Calu3 (cell line): ENCODE measurements at regions not wholly inside any gene's neighbourhood (a gene's known extent, or its start where the extent isn't known, plus 50 kb on each side); places are given as distances from the start of the nearest gene placed in this dataset.

ENCODE experiments used
- BruUV-seq: library from RNA; stranded (reverse); fragments of 400-500 nt; replicated peaks from 2 replicates; lab custom pipeline; 2021; lab: Mats Ljungman, UMichigan
- CTCF ChIA-PET: fragments of 300-600 bp; sonication (Branson Sonifier 250); formaldehyde crosslinking; loops from one replicate; lab custom pipeline; 2022; ENCODE audit warnings: antibody characterized with exemption; lab: Charles Lee
- DNase-seq: peaks from one replicate; pipeline ENCODE4 v3.0.0; 2022
- H3K27ac Mint-ChIP-seq: one replicate; pipeline ENCODE4 v1.8.0; 2022; ENCODE audit warnings: mixed read lengths; ENCODE audit not compliant: unreplicated experiment
- H3K27me3 Mint-ChIP-seq: one replicate; pipeline ENCODE4 v1.8.0; 2022; ENCODE audit warnings: mixed read lengths; ENCODE audit not compliant: unreplicated experiment
- H3K36me3 Mint-ChIP-seq: one replicate; pipeline ENCODE4 v1.8.0; 2022; ENCODE audit warnings: mild to moderate bottlenecking, moderate library complexity, mixed read lengths; ENCODE audit not compliant: insufficient read depth, unreplicated experiment
- H3K4me1 Mint-ChIP-seq: one replicate; pipeline ENCODE4 v1.8.0; 2022; ENCODE audit warnings: mild to moderate bottlenecking, low read depth, mixed read lengths; ENCODE audit not compliant: unreplicated experiment
- H3K4me3 Mint-ChIP-seq: one replicate; pipeline ENCODE4 v1.8.0; 2022; ENCODE audit warnings: mild to moderate bottlenecking, low read depth, moderate library complexity, mixed read lengths; ENCODE audit not compliant: unreplicated experiment
- H3K9me3 Mint-ChIP-seq: one replicate; pipeline ENCODE4 v1.8.0; 2022; ENCODE audit warnings: low read depth, mixed read lengths; ENCODE audit not compliant: unreplicated experiment
- intact Hi-C: fragments of 100-400 bp; cut with micrococcal nuclease; formaldehyde crosslinking; loops from one replicate; pipeline ENCODE4 v1.10.0; 2022; ENCODE audit not compliant: unreplicated experiment
- TF ChIP-seq, protein P1 (sequence below): fragments of 200-600 bp; IDR thresholded peaks from one replicate; pipeline ENCODE4 v1.8.0; 2022; ENCODE audit warnings: antibody characterized with exemption; ENCODE audit not compliant: unreplicated experiment

DNA sequence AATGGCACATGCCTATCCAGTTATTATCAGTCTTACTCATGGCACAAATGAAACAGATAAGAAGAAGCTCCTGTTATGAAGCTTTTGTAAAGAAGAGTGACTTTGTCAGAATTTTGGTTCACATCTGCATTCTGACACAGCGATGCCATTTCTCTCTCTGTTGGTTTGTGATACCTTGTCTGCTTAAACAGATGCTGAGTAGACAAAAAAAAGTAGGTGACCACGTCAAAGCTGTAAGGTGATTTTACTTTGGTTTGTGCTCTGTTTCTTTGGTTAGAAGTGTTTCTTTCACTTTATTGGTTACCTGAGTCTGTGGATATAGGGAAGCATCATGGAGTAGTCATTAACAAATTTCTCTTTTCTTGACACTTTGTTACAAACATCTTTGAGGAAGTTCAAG is 422.3 kb upstream of the ADAMTSL1 start:
- intact Hi-C loops, result no loop called here

DNA sequence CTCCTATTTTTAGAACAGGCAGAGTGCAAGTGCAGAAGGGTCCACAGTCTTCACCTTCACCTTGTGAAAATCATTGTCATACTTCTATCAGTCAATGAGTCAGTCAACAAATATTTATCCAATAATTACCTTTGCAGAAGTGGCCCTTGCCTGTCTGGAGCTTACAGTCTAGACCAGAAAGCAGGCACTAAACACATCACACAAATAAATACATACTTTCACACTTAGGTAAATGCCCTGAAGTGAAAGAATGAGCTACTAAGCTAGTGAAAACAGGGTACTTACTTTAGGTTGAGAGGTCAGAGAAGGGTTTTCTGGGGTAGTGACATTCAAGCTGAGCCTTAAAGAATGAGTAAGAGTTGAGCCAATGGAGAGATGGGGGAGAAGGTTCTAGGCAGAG is 421.9 kb upstream of the ADAMTSL1 start:
- intact Hi-C loops, result no loop called here
- BruUV-seq, result no TSS peak
- Mint-ChIP-seq H3K36me3 (peaks cover 5% of the 10 kb centered on the region), H3K27me3 (no peaks in the 10 kb centered on the region), H3K4me1 (peaks cover 6% of the 10 kb centered on the region), H3K27ac (no peak overlapping the region), H3K9me3 (no peaks in the 10 kb centered on the region), H3K4me3 (no peak overlapping the region)
- no peak for DNase-seq
- TF ChIP-seq, protein P1, sequence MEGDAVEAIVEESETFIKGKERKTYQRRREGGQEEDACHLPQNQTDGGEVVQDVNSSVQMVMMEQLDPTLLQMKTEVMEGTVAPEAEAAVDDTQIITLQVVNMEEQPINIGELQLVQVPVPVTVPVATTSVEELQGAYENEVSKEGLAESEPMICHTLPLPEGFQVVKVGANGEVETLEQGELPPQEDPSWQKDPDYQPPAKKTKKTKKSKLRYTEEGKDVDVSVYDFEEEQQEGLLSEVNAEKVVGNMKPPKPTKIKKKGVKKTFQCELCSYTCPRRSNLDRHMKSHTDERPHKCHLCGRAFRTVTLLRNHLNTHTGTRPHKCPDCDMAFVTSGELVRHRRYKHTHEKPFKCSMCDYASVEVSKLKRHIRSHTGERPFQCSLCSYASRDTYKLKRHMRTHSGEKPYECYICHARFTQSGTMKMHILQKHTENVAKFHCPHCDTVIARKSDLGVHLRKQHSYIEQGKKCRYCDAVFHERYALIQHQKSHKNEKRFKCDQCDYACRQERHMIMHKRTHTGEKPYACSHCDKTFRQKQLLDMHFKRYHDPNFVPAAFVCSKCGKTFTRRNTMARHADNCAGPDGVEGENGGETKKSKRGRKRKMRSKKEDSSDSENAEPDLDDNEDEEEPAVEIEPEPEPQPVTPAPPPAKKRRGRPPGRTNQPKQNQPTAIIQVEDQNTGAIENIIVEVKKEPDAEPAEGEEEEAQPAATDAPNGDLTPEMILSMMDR, result no peak
- CTCF ChIA-PET, result no interaction called here

More for the DNA sequence above, 422.3 kb upstream of the ADAMTSL1 start:
- CTCF ChIA-PET, result no interaction called here
- TF ChIP-seq, protein P1, result no peak
- no TSS peak for BruUV-seq
- Mint-ChIP-seq H3K36me3 (peaks cover 2% of the 10 kb centered on the region), H3K27me3 (no peaks in the 10 kb centered on the region), H3K4me3 (no peak overlapping the region), H3K27ac (no peak overlapping the region), H3K9me3 (no peaks in the 10 kb centered on the region), H3K4me1 (peaks cover 6% of the 10 kb centered on the region)
- no peak for DNase-seq

DNA sequence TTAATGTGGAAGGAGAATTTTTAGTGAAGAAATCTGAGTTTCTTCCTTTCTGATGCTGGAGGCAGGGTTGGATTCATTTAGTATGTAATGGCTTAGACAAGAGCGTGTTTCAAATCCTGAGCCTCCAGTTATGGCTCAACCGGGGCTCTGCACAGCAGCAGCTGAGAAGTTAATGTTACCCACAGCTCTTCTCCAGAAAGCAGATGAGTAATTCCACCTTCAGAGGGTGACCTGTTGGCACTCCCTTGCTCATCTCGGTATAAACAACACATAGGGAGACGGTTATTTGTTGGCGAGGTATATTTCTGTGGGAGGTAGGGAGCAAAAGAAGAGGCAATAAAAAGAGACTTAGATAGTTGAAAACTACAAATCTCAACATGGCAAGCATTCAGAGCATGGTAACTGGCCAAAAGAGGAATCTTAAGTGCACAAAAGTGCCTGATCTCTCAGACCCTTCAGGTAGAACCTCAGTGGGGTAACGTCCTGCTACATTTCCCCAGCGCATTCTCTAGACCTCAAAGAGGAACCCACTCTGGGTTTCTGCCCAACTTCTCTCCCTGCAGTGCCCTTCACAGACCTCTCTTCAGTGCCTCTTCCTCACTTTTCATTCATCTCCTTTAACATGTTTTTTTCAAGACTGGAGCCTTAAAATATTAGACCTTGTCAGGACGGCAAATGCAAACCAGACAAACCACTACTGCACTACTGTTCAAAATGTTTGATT is 417.5 kb upstream of the ADAMTSL1 start:
- DNase-seq, result no peak
- Mint-ChIP-seq H3K4me3 (no peak overlapping the region), H3K27me3 (no peaks in the 10 kb centered on the region), H3K36me3 (peaks cover 5% of the 10 kb centered on the region), H3K9me3 (no peaks in the 10 kb centered on the region), H3K4me1 (peaks cover 16% of the 10 kb centered on the region), H3K27ac (no peak overlapping the region)
- no TSS peak for BruUV-seq
- intact Hi-C loops, result no loop called here
- TF ChIP-seq, protein P1, result no peak
- CTCF ChIA-PET, result no interaction called here

DNA sequence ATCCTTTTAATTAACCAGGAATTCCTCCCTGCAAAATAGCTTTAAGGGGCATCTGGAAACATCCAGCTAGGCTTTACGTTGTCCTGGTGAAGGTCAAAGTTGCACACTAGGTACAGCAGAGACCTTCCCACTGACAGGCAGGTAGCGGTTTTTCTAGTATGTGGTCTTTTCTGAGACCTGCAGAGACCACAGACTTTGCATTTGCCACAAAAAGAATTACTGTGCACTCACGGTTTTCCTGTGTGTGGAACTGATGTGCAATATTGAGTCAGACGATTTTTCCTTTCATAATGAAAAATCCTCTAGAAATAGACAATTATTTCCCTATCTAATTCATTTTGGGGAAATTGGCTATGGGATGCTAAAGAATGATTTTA is 417.0 kb upstream of the ADAMTSL1 start:
- Mint-ChIP-seq H3K36me3 (peaks cover 5% of the 10 kb centered on the region), H3K4me1 (peaks cover 14% of the 10 kb centered on the region), H3K27me3 (no peaks in the 10 kb centered on the region), H3K27ac (no peak overlapping the region), H3K4me3 (no peak overlapping the region), H3K9me3 (no peaks in the 10 kb centered on the region)
- BruUV-seq, result no TSS peak
- intact Hi-C loops, result no loop called here
- TF ChIP-seq, protein P1, result no peak
- no peak for DNase-seq
- CTCF ChIA-PET, result no interaction called here
